Posterior vena cava (tissue), 2 donors: ENCODE measurements at regions not wholly inside any gene's neighbourhood (a gene's known extent, or its start where the extent isn't known, plus 50 kb on each side); places are given as distances from the start of the nearest gene placed in this dataset.
"Not testable (repeated sequence)": the region's sequence is repeated elsewhere in the genome, so short reads cannot be mapped to it uniquely, and the experiment has no call there.

Source experiments
- DNase-seq: peaks from one replicate; pipeline ENCODE4 v3.0.0-alpha.2; 2020; ENCODE audit warnings: low spot score
- intact Hi-C, 2 donors: fragments of 100-400 bp; cut with DNase I; formaldehyde crosslinking; loops; one replicate each; pipeline versions ENCODE4 v1.14.1 to v1.14.2; 2022 to 2023
- donor health status: DM: yes; HTN: yes; CAD: no.
- donor health status: DM: yes; HTN: yes; CAD: no.

DNA sequence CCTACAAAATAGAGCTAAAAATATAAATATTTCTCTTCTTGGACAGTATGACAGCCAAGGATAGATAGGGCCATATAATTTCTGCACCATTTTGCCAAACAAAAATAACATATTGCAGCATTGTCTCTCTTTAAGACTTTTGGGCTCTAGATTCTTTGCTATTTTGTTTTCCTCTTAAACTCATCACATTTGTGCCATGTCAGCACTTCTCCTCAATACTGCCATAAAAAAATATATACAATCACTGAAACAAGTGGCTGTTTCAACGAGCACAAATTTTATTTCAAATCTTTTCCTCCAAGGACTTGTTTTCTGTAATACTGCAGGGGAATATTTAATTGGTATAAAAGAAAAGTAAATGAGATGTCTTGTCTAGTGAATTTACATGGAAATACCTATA, 1570.0 kb upstream of the NUDT12 start:
- DNase-seq: no peak
- intact Hi-C loops: no loop called here

DNA sequence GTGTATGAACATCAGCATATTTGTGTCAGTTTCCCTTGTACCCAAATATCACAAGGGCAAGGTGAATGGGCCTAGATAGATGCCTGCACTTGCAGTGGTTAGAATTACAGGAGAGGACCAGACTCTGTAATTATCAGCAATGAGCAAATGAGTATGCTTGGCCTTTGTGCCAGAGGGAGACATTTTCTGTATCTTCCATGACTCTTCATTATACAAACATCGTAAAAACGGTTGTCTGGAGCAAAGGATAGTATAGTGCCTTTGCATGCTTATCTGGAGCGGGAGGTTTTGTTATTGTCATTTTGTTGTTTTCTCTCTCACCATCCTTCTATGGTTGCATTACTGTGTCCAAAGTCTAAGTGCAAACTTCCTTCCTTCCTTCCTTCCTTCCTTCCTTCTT, 1568.5 kb upstream of the NUDT12 start:
- DNase-seq: no peak
- intact Hi-C loops: no loop called here

DNA sequence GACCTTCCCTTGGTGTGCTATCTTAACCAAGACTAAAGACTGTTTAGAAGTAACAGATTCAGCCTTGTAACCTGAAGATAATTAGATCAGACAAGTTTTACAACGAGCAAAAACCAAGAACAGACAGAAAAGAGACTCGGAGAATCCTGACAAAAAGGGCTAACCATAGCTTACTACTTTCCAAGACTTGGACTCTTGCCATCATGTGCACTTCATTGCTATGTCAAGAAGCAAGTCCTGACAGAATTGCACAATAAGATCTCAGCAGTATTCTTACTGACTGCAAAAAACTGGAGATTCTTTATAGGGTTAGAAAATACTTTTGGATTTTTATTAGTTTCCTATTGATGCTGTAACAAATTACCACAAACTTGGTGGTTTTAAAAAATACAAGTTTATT, 1539.0 kb upstream of the NUDT12 start:
- intact Hi-C loops: no loop called here
- no peak for DNase-seq

- DNase-seq: no peak
- intact Hi-C loops: no loop called here
Observed at GRCh38 chr5:105088961-105089360, 1526.4 kb upstream of the NUDT12 start.

GRCh38 chr5:105088102-105088501, 1525.5 kb upstream of the NUDT12 start:
- DNase-seq: no peak
- intact Hi-C loops: no loop called here

DNA sequence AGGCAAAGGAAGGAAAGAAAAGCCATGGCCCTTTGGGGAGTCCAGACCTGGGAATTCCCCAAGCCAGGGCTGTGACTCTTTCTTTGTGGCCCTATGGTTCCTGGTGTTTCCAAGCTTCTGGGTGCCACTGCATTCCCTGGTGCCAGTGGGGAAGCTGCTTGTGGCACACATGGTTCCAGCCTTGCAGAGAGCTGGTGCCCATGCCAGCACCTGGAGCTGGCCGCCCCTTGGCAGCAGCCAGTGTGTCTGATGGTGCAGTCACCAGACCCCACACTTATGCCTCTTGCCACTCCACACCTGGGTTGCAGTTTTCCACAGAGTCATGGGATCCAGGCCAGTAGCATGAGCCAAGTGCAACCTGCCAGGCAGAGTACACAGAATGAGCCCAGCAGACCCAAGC, 1495.3 kb upstream of the NUDT12 start:
- intact Hi-C loops: no loop called here
- no peak for DNase-seq

DNA sequence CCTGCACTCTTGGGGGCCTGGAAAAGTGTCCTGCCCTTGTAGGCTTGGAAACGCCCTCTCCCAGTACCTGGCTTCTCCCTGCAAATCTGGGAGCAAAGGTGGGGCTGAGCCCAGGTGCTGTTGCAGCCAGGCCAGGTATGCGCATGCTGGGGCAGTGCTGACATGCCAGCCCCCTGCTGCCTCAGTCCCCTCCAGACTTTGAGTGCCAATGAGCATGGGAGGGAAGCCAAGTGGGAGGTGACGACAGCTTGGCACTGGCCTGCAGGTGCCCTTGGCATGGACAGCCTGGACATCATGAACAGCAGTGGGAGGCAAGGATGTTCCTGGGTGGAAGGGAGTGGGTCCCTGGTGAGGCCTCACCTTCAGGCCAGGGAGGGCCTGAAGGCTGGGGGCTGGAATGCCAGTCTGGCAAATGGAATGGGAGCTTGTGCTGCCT, 1494.4 kb upstream of the NUDT12 start:
- intact Hi-C loops: no loop called here
- no peak for DNase-seq

DNA sequence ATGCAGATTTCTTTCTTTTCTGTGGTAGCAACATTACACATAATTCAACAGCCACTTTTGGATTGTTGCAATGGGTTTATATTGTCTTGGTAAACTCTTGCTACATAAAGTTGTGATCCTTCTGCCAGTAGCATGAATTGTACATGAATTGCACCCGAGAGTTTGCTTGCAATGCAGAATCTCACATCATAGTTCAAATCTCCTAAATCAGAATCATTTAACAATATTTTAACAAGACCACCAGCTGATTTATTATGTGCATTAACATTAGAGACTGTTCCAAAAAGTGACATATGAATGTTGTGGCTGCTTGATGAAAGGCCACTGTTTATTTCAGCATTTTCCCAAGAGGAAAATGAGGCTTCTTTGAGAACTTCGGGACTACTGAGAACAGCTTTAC, 1491.8 kb upstream of the NUDT12 start:
- intact Hi-C loops: no loop called here
- DNase-seq: no peak

- intact Hi-C loops: no loop called here
- DNase-seq: no peak
Observed at GRCh38 chr5:105042623-105043022, 1480.0 kb upstream of the NUDT12 start.

- intact Hi-C loops, DNase-seq: not testable (repeated sequence)
Observed at GRCh38 chr5:105036814-105037213, 1474.2 kb upstream of the NUDT12 start.

DNA sequence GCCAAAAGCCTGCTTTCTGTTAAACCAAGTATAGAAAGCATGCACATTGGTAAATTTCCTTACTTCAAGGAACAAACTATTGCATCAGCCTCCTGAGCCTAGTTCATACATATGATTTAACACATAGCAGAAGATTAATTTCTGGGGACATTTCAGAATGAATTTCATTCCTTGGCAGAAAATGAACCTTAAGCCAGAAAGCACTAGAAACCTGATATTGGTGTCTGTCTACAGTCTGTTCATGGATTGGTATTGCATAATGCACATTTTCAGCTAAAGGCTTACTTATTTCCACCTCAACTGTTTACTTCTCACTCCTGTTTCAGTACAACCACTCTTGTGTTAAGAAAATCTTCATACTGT, 1471.8 kb upstream of the NUDT12 start:
- no peak for DNase-seq
- intact Hi-C loops: no loop called here

- intact Hi-C loops: no loop called here
- DNase-seq: no peak
Observed at GRCh38 chr5:105033637-105034400, 1471.2 kb upstream of the NUDT12 start.

- intact Hi-C loops: no loop called here
- no peak for DNase-seq
Observed at GRCh38 chr5:105032917-105033316, 1470.3 kb upstream of the NUDT12 start.

GRCh38 chr5:105030153-105030552, 1467.6 kb upstream of the NUDT12 start:
- no peak for DNase-seq
- intact Hi-C loops: no loop called here

GRCh38 chr5:105015098-105015497, 1452.5 kb upstream of the NUDT12 start:
- no peak for DNase-seq
- intact Hi-C loops: no loop called here

GRCh38 chr5:104998572-104998971, 1436.0 kb upstream of the NUDT12 start:
- intact Hi-C loops: no loop called here
- no peak for DNase-seq

GRCh38 chr5:104998169-104998568, 1435.6 kb upstream of the NUDT12 start:
- intact Hi-C loops: no loop called here
- no peak for DNase-seq

GRCh38 chr5:104987074-104987473, 1424.5 kb upstream of the NUDT12 start:
- DNase-seq: no peak
- intact Hi-C loops: no loop called here

- DNase-seq: no peak
- intact Hi-C loops: no loop called here
Observed at GRCh38 chr5:104977529-104977928, 1414.9 kb upstream of the NUDT12 start.

DNA sequence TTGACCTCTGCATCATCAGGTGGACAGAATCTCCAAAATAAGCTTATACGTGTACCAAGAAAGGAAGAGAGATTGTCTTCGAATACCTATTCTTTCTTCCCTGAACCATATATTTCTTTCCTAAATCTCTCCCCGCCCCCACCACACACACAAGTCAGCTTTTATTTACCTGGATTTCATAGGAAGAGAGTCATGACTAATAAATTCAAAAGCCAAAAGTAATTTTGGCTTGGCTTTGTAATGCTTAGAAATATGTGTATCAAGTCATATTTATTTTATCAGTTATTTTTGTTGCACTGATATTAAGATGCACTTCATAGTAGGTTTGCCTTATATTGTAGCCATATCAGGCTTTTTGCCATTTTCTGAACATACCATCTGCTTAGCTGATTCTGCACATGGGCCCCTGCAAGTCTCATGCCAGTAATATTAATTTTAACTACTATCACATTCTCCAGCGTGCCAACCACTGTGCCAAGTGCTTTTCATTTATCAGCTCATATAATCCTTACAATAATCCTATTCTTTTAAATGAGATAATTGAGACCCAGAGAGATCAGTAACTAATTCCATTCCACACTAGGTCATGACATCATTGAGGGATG, 1405.3 kb upstream of the NUDT12 start:
- no peak for DNase-seq
- intact Hi-C loops: no loop called here

GRCh38 chr5:104965006-104965405, 1402.4 kb upstream of the NUDT12 start:
- DNase-seq: no peak
- intact Hi-C loops: no loop called here
